ENCODE measurements at regions not wholly inside any gene's neighbourhood (a gene's known extent, or its start where the extent isn't known, plus 50 kb on each side); places are given as distances from the start of the nearest gene placed in this dataset.

DNA sequence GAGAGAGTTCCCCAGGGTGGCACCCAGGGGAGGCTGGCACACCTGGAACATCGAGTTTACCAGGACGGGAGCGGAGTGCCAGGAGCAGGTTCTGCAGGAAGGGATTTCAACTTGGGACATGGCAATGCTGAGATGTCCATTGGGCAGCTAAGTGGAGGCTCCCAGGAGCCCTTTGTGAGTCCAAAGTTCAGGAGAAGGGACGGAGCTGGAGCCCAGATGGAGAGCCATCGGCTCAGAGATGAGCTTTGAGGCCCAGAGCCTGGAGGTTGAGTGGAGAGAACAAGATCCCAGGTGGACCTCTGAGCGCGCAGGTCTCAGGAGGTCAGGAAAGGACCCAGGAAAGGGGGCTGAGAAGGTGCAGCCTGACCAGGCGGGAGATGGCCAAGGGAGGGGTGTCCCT is 67.5 kb upstream of the AFDN start:
- DNase-seq = no peak

- DNase-seq = no peak
These were observed 66.8 kb upstream of the AFDN start for GRCh38 chr6:167759912-167760311.

DNA sequence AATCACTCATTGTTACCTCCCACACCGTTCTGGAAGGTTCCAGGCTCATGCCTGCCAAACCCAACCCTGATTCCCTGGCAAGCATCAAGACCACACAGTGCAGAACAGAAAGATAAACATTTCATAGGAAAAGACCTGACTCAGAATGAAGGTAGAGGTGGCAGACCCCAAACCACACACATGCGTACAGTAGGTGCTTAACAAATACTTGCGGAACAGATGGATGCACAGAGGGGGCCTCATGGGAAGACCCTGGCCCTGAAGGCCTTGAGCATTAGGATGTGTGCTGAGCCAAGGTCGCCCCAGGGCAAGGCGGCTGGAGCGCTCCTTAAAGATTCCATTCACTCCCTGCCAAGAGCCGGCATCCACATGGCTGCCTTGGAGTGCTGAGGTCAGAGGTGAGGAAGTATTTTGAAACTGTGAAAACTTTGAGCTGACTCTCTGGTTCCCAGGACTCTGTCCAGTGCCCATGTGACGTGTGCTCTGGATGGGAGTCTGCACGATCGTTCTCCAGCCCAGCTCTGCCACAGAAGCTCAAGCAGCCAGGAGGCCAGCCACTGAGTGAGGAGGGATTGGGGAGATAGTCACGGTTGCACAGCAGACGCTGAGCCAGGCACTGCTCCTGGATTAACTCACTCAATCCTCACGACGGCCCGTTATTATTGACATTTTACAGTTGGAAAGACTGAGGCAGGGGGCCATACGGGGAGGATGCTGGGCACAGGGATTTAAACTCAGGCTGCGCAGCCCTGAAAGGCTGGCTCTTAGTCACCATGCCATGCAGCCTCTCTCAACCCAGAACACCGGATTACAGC is 65.5 kb upstream of the AFDN start:
- no peak for DNase-seq

DNA sequence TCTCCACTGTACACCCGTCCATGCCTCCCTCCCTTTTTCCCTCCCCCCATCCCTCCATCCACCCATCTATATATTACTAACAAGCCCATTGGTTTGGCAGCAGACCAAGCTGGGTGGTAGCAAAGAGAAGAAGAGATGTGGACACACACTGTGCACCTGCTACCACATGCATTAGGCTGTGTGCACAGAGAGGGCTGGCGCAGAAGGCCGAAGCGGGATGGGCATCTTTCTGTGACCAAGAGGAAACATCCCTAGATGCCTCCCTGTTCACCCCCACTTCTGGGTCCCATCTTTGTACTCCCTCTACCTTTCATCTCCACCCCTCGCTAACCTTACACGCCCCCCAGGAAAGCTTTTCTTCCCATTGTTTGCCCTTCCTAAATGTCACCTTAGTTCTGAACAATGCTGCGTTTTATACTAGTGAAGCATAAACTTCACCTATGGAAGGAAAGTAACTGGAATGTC is 64.9 kb upstream of the AFDN start:
- DNase-seq = no peak

GRCh38 chr6:167762259-167762962 is 64.3 kb upstream of the AFDN start:
- no peak for DNase-seq

- no peak for DNase-seq
These were observed 63.4 kb upstream of the AFDN start for GRCh38 chr6:167763056-167763944.

GRCh38 chr6:167764215-167764614 is 62.5 kb upstream of the AFDN start:
- DNase-seq = no peak

DNA sequence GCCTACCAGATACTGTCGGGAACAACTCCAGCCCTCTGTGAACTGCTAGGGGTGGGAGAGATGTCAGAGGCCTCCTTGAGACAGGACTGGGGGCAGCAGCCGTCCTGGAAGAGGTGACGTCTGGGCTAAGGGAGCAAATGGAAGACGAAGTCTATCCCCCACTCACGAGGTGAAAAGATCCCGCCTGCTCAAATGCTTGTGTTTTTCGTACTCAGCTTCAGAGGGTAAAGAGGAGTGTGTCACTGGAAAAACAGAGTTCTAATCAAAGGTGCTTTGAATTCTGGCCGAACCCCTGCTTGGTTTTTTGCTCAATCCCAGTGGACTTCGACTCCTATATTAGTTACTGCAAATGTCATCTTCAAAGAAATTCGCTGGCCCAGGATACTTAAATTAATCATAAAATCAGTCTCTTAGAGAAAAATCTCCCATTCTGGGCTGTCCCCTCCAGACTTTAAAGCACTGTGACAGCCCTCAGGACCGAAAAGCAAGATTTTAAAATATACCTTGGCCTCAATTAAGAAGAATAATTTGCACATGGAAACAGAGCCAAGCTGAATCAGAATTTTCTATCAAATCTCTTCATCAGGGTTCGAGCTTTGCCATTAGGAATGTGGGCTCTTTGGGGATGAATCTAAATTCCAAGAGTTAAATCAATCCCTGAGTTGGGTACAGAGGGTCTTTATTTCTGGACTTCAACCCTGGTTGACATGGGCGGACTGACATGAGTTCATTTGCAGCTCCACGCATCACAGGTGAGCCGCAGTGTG is 61.8 kb upstream of the AFDN start:
- no peak for DNase-seq

DNA sequence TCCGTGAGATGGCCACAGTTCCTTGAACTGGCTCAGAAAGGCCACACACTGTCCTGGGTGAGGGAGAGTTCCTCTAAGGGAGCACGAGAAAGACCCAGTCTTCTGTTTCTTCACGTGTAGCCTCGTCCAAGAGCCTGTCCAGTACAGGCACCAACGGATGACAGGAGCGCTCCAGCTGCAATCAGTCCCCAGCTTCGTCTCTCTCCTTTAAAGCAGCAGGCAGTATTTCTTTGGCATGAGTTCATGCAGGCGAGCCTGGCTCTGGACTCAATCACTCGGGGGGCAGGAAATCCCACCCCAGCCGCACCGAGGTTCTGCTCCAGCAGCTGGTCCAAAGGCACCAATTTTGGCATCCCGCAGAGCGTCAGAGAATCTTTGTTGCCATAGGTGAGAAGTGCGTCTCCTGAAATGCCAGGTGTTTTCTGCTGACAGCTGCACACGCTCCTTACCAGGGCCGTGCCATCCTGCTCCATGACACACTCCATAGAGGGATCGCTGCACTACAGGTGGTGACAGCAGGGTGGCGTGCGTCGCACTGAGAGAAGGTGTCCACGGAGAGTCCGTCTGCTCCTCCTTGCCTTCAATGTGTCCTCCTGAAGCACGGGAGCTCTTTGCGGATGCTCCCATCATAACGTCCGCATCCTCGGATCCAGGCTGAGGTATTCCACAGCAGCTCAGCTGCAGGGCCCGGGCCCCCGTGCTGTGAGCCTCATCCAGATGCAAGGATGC is 59.6 kb upstream of the AFDN start:
- DNase-seq = peak; percentile 23

GRCh38 chr6:167767715-167768107 is 59.0 kb upstream of the AFDN start:
- no peak for DNase-seq

GRCh38 chr6:167768471-167769215 is 58.1 kb upstream of the AFDN start:
- DNase-seq = no peak

- no peak for DNase-seq
These were observed 57.1 kb upstream of the AFDN start for GRCh38 chr6:167769408-167770190.

DNA sequence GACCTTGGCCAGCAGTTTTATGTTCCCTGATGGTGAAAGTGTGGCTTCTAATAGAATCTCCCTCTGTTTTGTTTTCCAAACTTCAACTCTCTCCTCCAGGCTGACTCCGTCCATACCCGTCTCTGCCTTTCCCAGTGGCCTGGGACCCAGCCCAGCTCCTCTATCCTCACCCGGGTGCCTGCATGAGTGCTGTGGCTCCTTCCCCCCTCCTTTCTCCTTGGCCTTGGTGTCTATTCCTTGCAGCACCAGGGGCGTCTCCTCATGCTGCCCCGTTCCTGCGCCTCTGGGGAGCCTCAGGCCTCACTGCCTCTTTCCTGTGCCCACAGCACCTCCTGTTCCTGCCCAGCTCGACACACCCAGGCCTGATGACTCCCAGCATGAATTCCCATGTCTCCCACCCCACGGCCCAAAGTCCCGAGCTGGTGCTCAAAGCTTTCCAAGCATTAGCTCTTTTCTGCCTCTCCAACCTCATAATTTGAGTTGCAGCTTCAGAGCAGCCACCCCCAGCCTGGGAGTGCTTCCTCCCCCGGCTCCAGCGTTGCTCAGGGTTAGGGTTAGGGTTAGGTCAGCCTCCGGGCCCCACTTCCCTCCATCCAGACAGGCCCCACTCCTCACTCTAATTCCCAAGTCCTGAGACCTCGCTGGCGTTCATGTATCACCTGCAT is 56.3 kb upstream of the AFDN start:
- no peak for DNase-seq

- DNase-seq = no peak
These were observed 51.8 kb upstream of the AFDN start for GRCh38 chr6:167774881-167775280.

DNA sequence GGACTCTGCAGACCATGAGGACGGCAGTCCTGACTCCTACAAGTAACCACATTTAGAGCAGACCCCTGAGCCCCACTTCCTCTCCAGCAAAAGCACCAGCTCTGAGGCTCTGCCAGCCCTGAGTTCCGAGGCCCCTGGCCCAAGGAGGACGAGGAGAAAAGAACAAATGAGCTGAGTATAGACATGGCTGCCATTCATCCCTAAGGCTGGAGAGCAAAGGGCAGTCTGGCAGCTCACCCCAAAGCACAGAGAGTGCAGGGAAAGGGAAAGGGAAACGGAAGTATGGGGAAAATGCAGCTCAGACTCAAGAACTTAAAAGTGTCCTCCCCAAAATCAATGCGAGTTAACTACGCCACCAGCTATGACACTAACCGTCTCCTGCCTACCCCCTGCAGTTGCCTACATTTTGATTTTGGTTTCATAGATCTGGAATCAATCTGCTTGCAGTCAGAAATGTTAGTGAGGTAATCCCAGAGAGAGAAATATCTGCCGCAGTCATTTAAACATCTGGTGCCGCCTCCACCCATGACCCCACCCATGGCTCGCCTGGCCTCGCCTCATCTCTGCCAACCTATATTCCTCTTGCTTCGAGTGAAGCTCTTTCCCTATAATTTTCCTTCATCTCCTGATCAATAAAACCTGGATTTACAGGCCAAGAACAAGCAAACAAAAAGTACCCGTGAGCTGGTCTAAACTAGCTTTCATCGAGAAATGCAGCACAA is 49.6 kb upstream of the AFDN start:
- no peak for DNase-seq
